ENCODE measurements at regions not wholly inside any gene's neighbourhood (a gene's known extent, or its start where the extent isn't known, plus 50 kb on each side); places are given as distances from the start of the nearest gene placed in this dataset.
A peak's percentile ranks its signal among the peaks of the same experiment; 100 is the strongest.

GRCh38 chr18:25853691-25854433 lies 236.6 kb downstream of the SS18 start:
- peaks cover 1% of the 10 kb centered on the region for H3K9me3 ChIP-seq (ENCODE audit: control insufficient read depth, low read length)
- WGBS, 2 donors = 32 to 43% methylated on average over 7 of the region's 7 CpGs
- ATAC-seq (ENCODE audit: low FRiP score) = no peak
- intact Hi-C loops (cut with DNase I) = no loop called here
- no peaks in the 10 kb centered on the region for H3K4me1 ChIP-seq (ENCODE audit: control insufficient read depth in 1 of 2, insufficient read depth in 2 of 2, low read length in 2 of 2)
- H3K27ac ChIP-seq (ENCODE audit: low read depth in 1 of 2, low read length in 2 of 2) = no peak overlapping the region
- no peak for DNase-seq
- H3K4me3 ChIP-seq (ENCODE audit: low read length in 2 of 2) = no peak overlapping the region
- peaks cover 0 to 2% of the 10 kb centered on the region in 2 donors for H3K27me3 ChIP-seq (ENCODE audit: control insufficient read depth in 1 of 2, insufficient read depth in 2 of 2, low read length in 1 of 2)
- no peaks in the 10 kb centered on the region for H3K36me3 ChIP-seq (ENCODE audit: control insufficient read depth in 1 of 2, insufficient read depth in 2 of 2, low read length in 1 of 2)

- DNase-seq = no peak
- peaks cover 4% of the 10 kb centered on the region for H3K9me3 ChIP-seq (ENCODE audit: control insufficient read depth, low read length)
- no peak overlapping the region for H3K27ac ChIP-seq (ENCODE audit: low read depth in 1 of 2, low read length in 2 of 2)
- no peaks in the 10 kb centered on the region for H3K36me3 ChIP-seq (ENCODE audit: control insufficient read depth in 1 of 2, insufficient read depth in 2 of 2, low read length in 1 of 2)
- 87 to 90% methylated on average over 3 of the region's 3 CpGs for WGBS, 2 donors
- ATAC-seq (ENCODE audit: low FRiP score) = no peak
- H3K27me3 ChIP-seq (ENCODE audit: control insufficient read depth in 1 of 2, insufficient read depth in 2 of 2, low read length in 1 of 2) = no peaks in the 10 kb centered on the region
- intact Hi-C loops (cut with DNase I) = no loop called here
- H3K4me1 ChIP-seq (ENCODE audit: control insufficient read depth in 1 of 2, insufficient read depth in 2 of 2, low read length in 2 of 2) = no peaks in the 10 kb centered on the region
- no peak overlapping the region for H3K4me3 ChIP-seq (ENCODE audit: low read length in 2 of 2)
Observed at GRCh38 chr18:25843791-25844190, 246.6 kb downstream of the SS18 start.

DNA sequence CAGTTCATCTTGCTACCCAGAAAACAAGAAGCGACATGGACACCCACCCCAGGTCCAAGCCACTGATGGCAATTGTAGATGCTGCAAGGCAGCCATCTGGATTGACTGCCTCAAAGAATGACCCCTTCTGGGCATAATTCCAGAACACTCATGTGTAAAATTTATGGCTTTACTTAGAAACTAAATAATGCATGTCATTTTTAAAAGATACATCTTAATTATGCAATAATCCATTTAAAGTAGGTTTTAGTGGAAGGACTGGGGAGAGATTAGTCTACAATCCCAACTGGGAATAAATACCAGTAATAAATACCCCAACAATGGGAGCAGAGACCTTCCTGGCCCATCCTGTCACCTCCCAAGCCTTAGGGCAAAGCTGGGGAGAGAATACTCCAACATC lies 247.7 kb downstream of the SS18 start:
- WGBS, 2 donors = 36 to 40% methylated on average over 1 of the region's 1 CpG
- intact Hi-C loops (cut with DNase I) = no loop called here

GRCh38 chr18:25834061-25834460 lies 256.4 kb downstream of the SS18 start:
- no peak overlapping the region for H3K27ac ChIP-seq (ENCODE audit: low read depth in 1 of 2, low read length in 2 of 2)
- ATAC-seq (ENCODE audit: low FRiP score) (no peak), DNase-seq (no peak)
- no peaks in the 10 kb centered on the region for H3K4me1 ChIP-seq (ENCODE audit: control insufficient read depth in 1 of 2, insufficient read depth in 2 of 2, low read length in 2 of 2)
- intact Hi-C loops (cut with DNase I) = no loop called here
- no peaks in the 10 kb centered on the region for H3K27me3 ChIP-seq (ENCODE audit: control insufficient read depth in 1 of 2, insufficient read depth in 2 of 2, low read length in 1 of 2)
- no peaks in the 10 kb centered on the region for H3K9me3 ChIP-seq (ENCODE audit: control insufficient read depth, low read length)
- 34 to 58% methylated on average over 8 of the region's 8 CpGs for WGBS, 2 donors
- no peak overlapping the region for H3K4me3 ChIP-seq (ENCODE audit: low read length in 2 of 2)
- no peaks in the 10 kb centered on the region for H3K36me3 ChIP-seq (ENCODE audit: control insufficient read depth in 1 of 2, insufficient read depth in 2 of 2, low read length in 1 of 2)

More for the DNA sequence above, 247.7 kb downstream of the SS18 start:
- no peaks in the 10 kb centered on the region for H3K27me3 ChIP-seq (ENCODE audit: control insufficient read depth in 1 of 2, insufficient read depth in 2 of 2, low read length in 1 of 2)
- no peaks in the 10 kb centered on the region for H3K36me3 ChIP-seq (ENCODE audit: control insufficient read depth in 1 of 2, insufficient read depth in 2 of 2, low read length in 1 of 2)
- no peak overlapping the region for H3K4me3 ChIP-seq (ENCODE audit: low read length in 2 of 2)
- ATAC-seq (ENCODE audit: low FRiP score) = no peak
- peaks cover 4% of the 10 kb centered on the region for H3K9me3 ChIP-seq (ENCODE audit: control insufficient read depth, low read length)
- H3K4me1 ChIP-seq (ENCODE audit: control insufficient read depth in 1 of 2, insufficient read depth in 2 of 2, low read length in 2 of 2) = no peaks in the 10 kb centered on the region
- no peak for DNase-seq
- H3K27ac ChIP-seq (ENCODE audit: low read depth in 1 of 2, low read length in 2 of 2) = no peak overlapping the region

- Histone ChIP-seq H3K27me3 (ENCODE audit: control insufficient read depth in 1 of 2, insufficient read depth in 2 of 2, low read length in 1 of 2) (no peaks in the 10 kb centered on the region), H3K9me3 (ENCODE audit: control insufficient read depth, low read length) (no peaks in the 10 kb centered on the region), H3K27ac (ENCODE audit: low read depth in 1 of 2, low read length in 2 of 2) (no peak overlapping the region), H3K36me3 (ENCODE audit: control insufficient read depth in 1 of 2, insufficient read depth in 2 of 2, low read length in 1 of 2) (no peaks in the 10 kb centered on the region), H3K4me3 (ENCODE audit: low read length in 2 of 2) (no peak overlapping the region), H3K4me1 (ENCODE audit: control insufficient read depth in 1 of 2, insufficient read depth in 2 of 2, low read length in 2 of 2) (no peaks in the 10 kb centered on the region)
- ATAC-seq (ENCODE audit: low FRiP score) (peak; percentile 68), DNase-seq (no peak)
- intact Hi-C loops (cut with DNase I) = no loop called here
- 25 to 41% methylated on average over 3 of the region's 3 CpGs for WGBS, 2 donors
Observed at GRCh38 chr18:25832001-25832604, 258.3 kb downstream of the SS18 start.

DNA sequence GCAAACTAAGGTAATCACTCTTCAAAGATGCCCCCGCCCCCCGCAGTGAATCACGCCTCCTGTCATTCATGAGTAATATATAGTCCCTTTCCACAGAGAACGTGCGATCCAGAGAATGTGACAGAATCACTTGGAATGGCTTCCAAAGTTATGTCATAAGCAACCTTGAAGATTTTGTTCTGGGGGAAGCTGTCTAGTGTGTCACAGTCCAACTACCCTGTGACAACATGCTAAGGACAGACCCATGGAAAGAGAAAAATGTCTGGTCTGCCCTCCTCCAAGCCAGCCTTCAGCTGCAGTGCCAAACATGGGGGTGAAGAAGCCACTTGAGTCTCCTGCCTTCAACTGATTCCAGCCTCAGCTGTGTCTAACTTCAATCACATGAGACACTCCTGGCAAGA lies 259.1 kb downstream of the SS18 start:
- Histone ChIP-seq H3K9me3 (ENCODE audit: control insufficient read depth, low read length) (no peaks in the 10 kb centered on the region), H3K27me3 (ENCODE audit: control insufficient read depth in 1 of 2, insufficient read depth in 2 of 2, low read length in 1 of 2) (no peaks in the 10 kb centered on the region), H3K4me1 (ENCODE audit: control insufficient read depth in 1 of 2, insufficient read depth in 2 of 2, low read length in 2 of 2) (no peaks in the 10 kb centered on the region), H3K4me3 (ENCODE audit: low read length in 2 of 2) (no peak overlapping the region), H3K36me3 (ENCODE audit: control insufficient read depth in 1 of 2, insufficient read depth in 2 of 2, low read length in 1 of 2) (no peaks in the 10 kb centered on the region), H3K27ac (ENCODE audit: low read depth in 1 of 2, low read length in 2 of 2) (no peak overlapping the region)
- DNase-seq (no peak), ATAC-seq (ENCODE audit: low FRiP score) (no peak)
- intact Hi-C loops (cut with DNase I) = no loop called here
- 35% methylated on average over 5 of the region's 5 CpGs for WGBS, 2 donors

GRCh38 chr18:25830787-25831186 lies 259.6 kb downstream of the SS18 start:
- 24 to 28% methylated on average over 2 of the region's 2 CpGs for WGBS, 2 donors
- intact Hi-C loops (cut with DNase I) = no loop called here
- Histone ChIP-seq H3K27ac (ENCODE audit: low read depth in 1 of 2, low read length in 2 of 2) (no peak overlapping the region), H3K9me3 (ENCODE audit: control insufficient read depth, low read length) (no peaks in the 10 kb centered on the region), H3K27me3 (ENCODE audit: control insufficient read depth in 1 of 2, insufficient read depth in 2 of 2, low read length in 1 of 2) (no peaks in the 10 kb centered on the region), H3K4me3 (ENCODE audit: low read length in 2 of 2) (no peak overlapping the region), H3K36me3 (ENCODE audit: control insufficient read depth in 1 of 2, insufficient read depth in 2 of 2, low read length in 1 of 2) (no peaks in the 10 kb centered on the region), H3K4me1 (ENCODE audit: control insufficient read depth in 1 of 2, insufficient read depth in 2 of 2, low read length in 2 of 2) (no peaks in the 10 kb centered on the region)
- DNase-seq (peak in 1 of 2 donors; percentile 67), ATAC-seq (ENCODE audit: low FRiP score) (peak; percentile 84)

GRCh38 chr18:25827961-25828561 lies 262.4 kb downstream of the SS18 start:
- intact Hi-C loops (cut with DNase I) = no loop called here
- Histone ChIP-seq H3K4me3 (ENCODE audit: low read length in 2 of 2) (no peak overlapping the region), H3K4me1 (ENCODE audit: control insufficient read depth in 1 of 2, insufficient read depth in 2 of 2, low read length in 2 of 2) (no peaks in the 10 kb centered on the region), H3K36me3 (ENCODE audit: control insufficient read depth in 1 of 2, insufficient read depth in 2 of 2, low read length in 1 of 2) (no peaks in the 10 kb centered on the region), H3K9me3 (ENCODE audit: control insufficient read depth, low read length) (no peaks in the 10 kb centered on the region), H3K27me3 (ENCODE audit: control insufficient read depth in 1 of 2, insufficient read depth in 2 of 2, low read length in 1 of 2) (no peaks in the 10 kb centered on the region), H3K27ac (ENCODE audit: low read depth in 1 of 2, low read length in 2 of 2) (no peak overlapping the region)
- DNase-seq = no peak
- no peak for ATAC-seq (ENCODE audit: low FRiP score)
- WGBS, 2 donors = 20 to 25% methylated on average over 13 of the region's 13 CpGs

DNA sequence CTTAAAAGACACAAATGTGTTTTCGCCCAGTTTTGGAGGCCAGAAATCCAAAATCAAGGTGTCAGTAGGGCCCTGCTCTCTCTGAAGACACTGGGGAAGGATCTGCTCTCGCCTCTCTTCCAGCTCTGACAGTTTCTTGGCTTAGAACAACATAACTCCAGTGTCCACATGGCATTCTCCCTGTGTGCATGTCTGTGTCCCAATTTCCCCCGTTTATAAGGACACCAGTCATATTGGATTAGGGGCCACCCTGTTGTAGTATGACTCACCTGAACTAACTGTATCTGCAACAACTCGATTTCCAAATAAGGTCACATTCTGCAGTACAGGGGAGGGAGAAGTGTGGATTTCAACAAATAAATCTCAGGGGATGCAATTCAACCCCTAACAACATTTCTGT lies 263.2 kb downstream of the SS18 start:
- no peak for ATAC-seq (ENCODE audit: low FRiP score)
- Histone ChIP-seq H3K27ac (ENCODE audit: low read depth in 1 of 2, low read length in 2 of 2) (no peak overlapping the region), H3K4me1 (ENCODE audit: control insufficient read depth in 1 of 2, insufficient read depth in 2 of 2, low read length in 2 of 2) (no peaks in the 10 kb centered on the region), H3K4me3 (ENCODE audit: low read length in 2 of 2) (no peak overlapping the region), H3K9me3 (ENCODE audit: control insufficient read depth, low read length) (no peaks in the 10 kb centered on the region), H3K27me3 (ENCODE audit: control insufficient read depth in 1 of 2, insufficient read depth in 2 of 2, low read length in 1 of 2) (no peaks in the 10 kb centered on the region), H3K36me3 (ENCODE audit: control insufficient read depth in 1 of 2, insufficient read depth in 2 of 2, low read length in 1 of 2) (no peaks in the 10 kb centered on the region)
- intact Hi-C loops (cut with DNase I) = no loop called here
- 70 to 76% methylated on average over 4 of the region's 4 CpGs for WGBS, 2 donors
- no peak for DNase-seq
